GM19238 (cell line): ENCODE measurements at regions not wholly inside any gene's neighbourhood (a gene's known extent, or its start where the extent isn't known, plus 50 kb on each side); places are given as distances from the start of the nearest gene placed in this dataset.
"Not testable (repeated sequence)": the region's sequence is repeated elsewhere in the genome, so short reads cannot be mapped to it uniquely, and the experiment has no call there.

Experiments
- DNase-seq: peaks from one replicate; pipeline ENCODE4 v3.0.0; 2011; ENCODE audit warnings: low spot score; ENCODE audit not compliant: insufficient read length

DNA sequence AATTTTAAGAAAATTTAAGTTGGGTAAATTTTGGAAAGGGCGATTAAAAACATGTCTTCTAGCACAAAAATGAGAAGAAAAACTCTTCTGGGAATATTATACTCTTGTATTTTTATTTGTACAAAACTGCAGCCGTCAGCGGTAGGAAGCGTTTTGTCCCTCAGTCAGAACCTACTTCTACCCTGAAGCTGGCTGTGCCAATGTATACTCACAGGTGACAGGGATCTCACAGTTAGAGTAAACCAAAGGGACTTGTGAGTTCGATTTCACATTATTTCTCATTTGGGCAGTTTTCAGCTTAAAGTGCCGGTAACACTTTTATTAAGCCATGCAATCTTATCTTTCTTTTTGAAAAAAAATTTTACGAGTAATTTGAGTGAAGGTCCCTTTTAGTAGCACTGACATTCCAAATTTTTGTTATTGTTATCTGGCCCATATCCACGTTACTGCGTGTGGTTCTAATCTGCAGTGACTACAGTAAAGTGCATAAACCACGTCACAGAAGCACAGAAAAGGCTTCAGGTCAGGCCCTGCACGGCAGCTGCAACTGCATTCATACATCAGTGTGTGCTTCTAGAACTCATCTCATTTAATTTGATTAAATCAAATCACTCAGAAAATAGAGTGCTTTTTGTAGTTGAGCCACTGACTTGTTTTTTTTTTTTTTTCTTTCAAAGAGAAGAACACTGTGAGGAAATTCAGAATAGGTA is 387.3 kb downstream of the LIG4 start:
- no peak for DNase-seq

DNA sequence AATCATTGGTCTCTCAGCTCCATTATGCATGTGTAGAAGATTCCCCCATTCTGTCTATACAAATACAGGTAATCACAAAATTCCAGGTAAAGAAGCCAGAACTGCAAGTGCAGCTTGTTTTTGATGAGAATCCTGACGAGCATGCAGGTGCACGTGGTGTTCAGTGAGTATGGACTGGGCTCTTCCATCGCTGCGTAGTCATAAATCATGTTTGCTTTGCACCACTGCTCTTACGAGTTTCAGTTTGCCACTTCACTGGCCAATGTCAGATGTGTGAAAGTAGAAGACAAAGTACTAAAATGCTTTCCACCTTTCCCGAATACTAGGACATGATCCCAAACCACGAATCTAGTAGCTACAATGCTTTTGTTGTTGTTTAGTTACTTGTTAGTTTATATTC is 390.7 kb downstream of the LIG4 start:
- no peak for DNase-seq

- DNase-seq, result no peak
These were observed 393.3 kb downstream of the LIG4 start for GRCh38 chr13:107822006-107822405.

GRCh38 chr13:107821492-107821891 is 393.8 kb downstream of the LIG4 start:
- DNase-seq, result no peak

DNA sequence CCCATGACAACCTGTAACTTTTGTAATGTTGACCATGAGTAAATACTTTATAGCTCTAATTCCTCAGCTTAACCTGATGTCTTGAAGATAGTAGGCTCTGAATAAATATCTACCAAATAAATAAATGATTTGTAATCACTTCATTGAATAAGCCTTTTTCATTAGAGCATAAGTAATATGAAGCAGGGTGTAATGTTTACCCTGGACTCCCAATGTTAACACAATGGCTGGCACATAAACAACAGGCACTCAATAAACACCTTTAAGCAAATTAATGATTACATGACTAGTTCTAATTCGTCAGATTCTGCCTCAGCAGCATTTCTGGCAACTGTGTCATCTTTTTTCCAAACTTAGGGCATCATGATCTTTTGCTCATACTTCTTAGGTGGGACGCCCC is 396.3 kb downstream of the LIG4 start:
- no peak for DNase-seq

DNA sequence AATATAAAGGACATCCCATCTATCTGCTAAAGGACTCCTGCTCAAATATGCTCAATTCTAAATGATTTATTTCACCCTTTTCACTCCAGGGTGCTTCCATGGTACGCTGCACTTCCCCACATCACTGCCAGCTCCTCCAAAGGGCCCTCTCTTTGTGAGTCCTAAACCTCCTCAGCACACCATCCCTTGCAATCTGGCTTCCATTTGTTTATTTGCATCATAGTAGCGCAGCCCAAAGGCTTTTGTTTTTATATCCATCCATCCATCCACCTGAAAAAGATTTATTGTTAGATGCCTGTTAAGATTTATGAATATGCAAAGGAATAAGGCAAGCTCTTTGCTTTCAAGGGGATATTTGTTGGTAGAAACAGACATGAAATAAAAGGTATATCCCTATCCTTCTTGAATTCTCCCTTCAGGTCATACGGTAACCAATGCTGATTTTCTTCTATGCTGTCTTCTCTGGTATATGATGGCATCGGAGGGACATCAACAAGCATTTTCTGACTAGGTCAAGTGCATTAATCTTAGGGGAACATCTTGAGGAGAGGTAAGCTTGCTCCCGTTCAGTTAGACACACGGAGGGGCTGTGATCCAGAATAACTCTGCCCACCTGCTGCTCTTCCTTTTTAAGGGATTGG is 397.6 kb downstream of the LIG4 start:
- no peak for DNase-seq

- DNase-seq, result no peak
These were observed 403.3 kb downstream of the LIG4 start for GRCh38 chr13:107812014-107812412.

DNA sequence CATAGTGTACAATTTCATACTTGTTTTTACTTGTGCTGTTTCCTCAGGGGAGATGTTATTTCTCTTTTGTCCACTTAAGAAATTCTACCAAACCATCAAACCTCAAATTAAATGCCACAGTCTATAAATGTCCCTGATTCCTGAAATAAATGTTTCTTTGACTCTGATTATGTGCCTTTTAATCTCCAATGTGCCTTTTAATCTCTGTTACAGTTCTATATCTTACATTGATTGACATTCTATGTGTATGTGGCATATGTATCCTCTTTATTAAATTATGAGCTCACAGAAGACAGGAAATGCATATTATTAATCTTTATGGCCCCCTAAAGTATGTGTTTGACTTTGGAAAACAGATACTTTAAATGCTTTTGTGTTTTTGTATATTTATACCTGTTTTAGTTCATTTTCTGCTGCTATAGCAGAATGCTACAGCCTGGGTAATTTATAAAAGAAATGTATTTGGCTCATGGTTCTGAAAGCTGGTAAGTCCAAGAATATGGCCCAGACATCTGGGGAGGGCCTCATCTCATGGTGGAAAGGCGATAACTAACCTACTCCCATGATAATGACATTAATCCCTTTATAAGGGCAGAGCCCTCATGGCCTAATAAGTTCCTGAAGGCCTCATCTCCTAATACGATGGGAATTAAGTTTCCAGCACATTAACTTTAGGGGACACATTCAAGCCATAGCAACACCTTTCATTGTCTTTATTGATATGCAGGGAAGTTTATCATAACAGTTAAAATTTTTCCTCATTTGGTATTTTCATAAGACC is 403.9 kb downstream of the LIG4 start:
- no peak for DNase-seq

DNA sequence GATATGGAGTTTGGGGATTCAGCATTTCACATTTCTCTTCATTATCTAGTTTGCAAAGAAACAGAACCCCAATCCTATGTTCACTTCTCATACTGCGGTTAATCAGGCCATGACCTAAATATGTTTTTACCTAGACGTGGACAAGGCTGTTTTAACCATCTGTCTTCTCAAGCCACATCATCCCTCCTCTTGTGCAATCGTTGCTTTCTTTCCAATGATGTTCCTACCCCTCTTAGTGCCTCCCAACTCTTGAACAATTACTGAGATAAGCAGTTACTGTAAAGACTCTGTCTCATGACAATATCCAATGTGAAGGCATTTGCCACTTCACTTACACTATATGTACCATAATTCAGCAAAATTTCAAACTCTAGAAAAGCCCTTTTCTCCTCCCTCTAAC is 406.2 kb downstream of the LIG4 start:
- no peak for DNase-seq

DNA sequence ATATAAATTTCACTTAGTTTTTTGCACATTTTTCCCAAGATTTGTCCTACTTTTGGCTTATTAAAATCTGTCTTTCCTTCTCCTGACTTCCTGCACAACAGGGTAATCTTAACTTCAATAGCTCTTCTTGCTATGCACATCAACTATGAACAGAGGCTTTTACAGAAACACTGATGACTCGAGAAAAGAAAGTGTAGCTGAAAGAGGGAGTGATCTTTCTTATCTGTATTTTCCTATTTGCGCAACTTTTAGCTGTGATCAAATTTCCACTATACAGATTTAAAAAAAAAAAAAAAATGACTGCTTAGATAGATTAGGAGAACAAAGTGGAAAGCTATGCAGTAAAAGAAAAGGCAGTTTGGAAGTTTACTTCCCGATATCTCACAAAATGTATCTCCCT is 406.9 kb downstream of the LIG4 start:
- no peak for DNase-seq

GRCh38 chr13:107807306-107808073 is 407.8 kb downstream of the LIG4 start:
- no peak for DNase-seq

- no peak for DNase-seq
These were observed 408.6 kb downstream of the LIG4 start for GRCh38 chr13:107806726-107807125.

GRCh38 chr13:107803822-107804495 is 411.4 kb downstream of the LIG4 start:
- DNase-seq, result no peak

DNA sequence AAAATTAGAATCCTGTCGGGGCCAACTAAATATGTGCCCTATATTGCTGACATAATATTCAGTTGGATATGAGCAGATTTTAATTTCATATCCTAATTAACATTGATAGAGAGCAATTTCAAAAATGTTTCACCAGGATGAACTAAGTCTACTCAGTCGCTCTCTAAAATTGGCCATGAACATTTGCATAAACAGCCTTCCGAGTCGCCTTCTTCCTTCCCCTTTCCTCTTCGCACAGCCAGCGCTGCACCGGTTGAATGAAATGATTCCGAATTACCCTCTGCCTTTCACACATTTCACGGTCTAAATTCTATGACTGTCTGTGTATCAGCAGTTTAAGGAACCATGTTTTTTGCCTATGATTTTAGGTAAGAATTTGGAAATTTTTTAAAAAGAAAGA is 413.7 kb downstream of the LIG4 start:
- no peak for DNase-seq

- no peak for DNase-seq
These were observed 416.3 kb downstream of the LIG4 start for GRCh38 chr13:107799001-107799400.

- DNase-seq, result no peak
These were observed 424.9 kb downstream of the LIG4 start for GRCh38 chr13:107790397-107790796.

GRCh38 chr13:107788464-107789165 is 426.7 kb downstream of the LIG4 start:
- DNase-seq, result no peak

DNA sequence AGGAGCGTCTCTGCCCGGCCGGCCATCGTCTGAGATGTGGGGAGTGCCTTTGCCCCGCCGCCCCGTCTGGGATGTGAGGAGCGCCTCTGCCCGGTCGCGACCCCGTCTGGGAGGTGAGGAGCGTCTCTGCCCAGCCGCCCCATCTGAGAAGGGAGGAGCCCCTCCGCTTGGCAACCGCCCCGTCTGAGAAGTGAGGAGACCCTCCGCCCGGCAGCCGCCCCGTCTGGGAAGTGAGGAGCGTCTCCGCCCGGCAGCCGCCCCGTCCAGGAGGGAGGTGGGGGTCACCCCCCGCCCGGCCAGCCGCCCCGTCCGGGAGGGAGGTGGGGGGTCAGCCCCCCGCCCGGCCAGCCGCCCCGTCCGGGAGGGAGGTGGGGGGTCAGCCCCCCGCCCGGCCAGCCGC is 432.7 kb downstream of the LIG4 start:
- not testable (repeated sequence) for DNase-seq

GRCh38 chr13:107778094-107778493 is 437.2 kb downstream of the LIG4 start:
- DNase-seq, result no peak

GRCh38 chr13:107770541-107770940 is 444.8 kb downstream of the LIG4 start:
- no peak for DNase-seq

DNA sequence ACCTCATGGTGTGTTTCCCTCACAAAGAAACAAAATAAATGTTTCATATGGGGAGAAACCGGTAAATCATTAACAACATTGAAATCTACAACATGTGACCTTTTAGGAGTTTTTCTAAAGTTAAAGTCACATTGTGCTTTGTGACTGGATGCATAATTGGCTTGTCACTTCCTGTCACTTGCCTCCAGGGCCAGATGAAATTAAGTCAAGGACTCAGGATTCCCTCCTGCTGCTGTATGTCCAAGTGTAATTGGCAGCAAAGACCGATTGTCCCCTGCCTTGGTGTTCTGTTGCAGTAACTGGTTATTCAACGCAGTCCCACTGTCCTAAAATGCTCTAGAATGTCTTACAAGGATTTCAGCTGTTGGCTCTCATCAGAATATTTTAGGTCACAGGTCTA is 448.2 kb downstream of the LIG4 start:
- DNase-seq, result no peak
